OCI-LY7 (cell line): ENCODE measurements at regions not wholly inside any gene's neighbourhood (a gene's known extent, or its start where the extent isn't known, plus 50 kb on each side); places are given as distances from the start of the nearest gene placed in this dataset.

Experiments
- BruUV-seq: library from RNA; stranded (reverse); fragments of 400-500 nt; replicated peaks from 2 replicates; lab custom pipeline; 2021; lab: Mats Ljungman, UMichigan
- CTCF ChIA-PET: fragments of 300-600 bp; sonication (Branson Sonifier 250); formaldehyde crosslinking; loops from one replicate; lab custom pipeline; 2022; ENCODE audit warnings: antibody characterized with exemption; ENCODE audit not compliant: unreplicated experiment; lab: Charles Lee
- POLR2A ChIA-PET: fragments of 300-600 bp; sonication (Branson Sonifier 250); formaldehyde crosslinking; loops from one replicate; lab custom pipeline; 2022; ENCODE audit warnings: antibody characterized with exemption; lab: Charles Lee
- DNase-seq: peaks from one replicate; pipeline ENCODE4 v3.0.0-alpha.2; 2015; ENCODE audit warnings: low spot score
- H2AFZ ChIP-seq: fragments of 200-600 bp; sonication (generic), shearing (Covaris generic); 2 replicates; pipeline ENCODE4 v1.6.1; 2014; ENCODE audit warnings: mild to moderate bottlenecking, antibody characterized with exemption, low read length, moderate library complexity
- H3K27ac ChIP-seq: fragments of 200-600 bp; sonication (generic); 2 replicates; pipeline ENCODE4 v1.5.1; 2014; ENCODE audit warnings: mixed run types, low read depth, mild to moderate bottlenecking, moderate library complexity, low read length, inconsistent platforms; ENCODE audit not compliant: poor library complexity, severe bottlenecking
- H3K36me3 ChIP-seq: fragments of 200-600 bp; sonication (generic); 2 replicates; pipeline ENCODE4 v1.6.1; 2014; ENCODE audit warnings: mild to moderate bottlenecking, antibody characterized with exemption, low read length, moderate library complexity, mixed read lengths; ENCODE audit not compliant: insufficient read depth
- H3K4me1 ChIP-seq: fragments of 200-600 bp; sonication (generic); 2 replicates; pipeline ENCODE4 v1.5.1; 2014; ENCODE audit warnings: mild to moderate bottlenecking, low read length; ENCODE audit not compliant: insufficient read depth, poor library complexity, severe bottlenecking
- H3K4me2 ChIP-seq: fragments of 200-600 bp; sonication (generic); 2 replicates; pipeline ENCODE4 v1.6.1; 2014; ENCODE audit warnings: mild to moderate bottlenecking, low read length
- H3K4me3 ChIP-seq: fragments of 200-600 bp; sonication (generic); 2 replicates; pipeline ENCODE4 v1.5.1; 2014; ENCODE audit warnings: mild to moderate bottlenecking, low read depth, low read length; ENCODE audit not compliant: poor library complexity, severe bottlenecking
- H3K79me2 ChIP-seq: fragments of 200-600 bp; sonication (generic); 2 replicates; pipeline ENCODE4 v1.6.1; 2016; ENCODE audit warnings: low read depth, mild to moderate bottlenecking, low read length, moderate library complexity, mixed read lengths; ENCODE audit not compliant: insufficient read depth
- H3K9me2 ChIP-seq: fragments of 200-600 bp; sonication (generic); 2 replicates; pipeline ENCODE4 v1.6.1; 2016; ENCODE audit warnings: mild to moderate bottlenecking, low read length, mixed read lengths; ENCODE audit not compliant: insufficient read depth
- H3K9me3 ChIP-seq: fragments of 200-600 bp; sonication (generic); 2 replicates; pipeline ENCODE4 v1.6.1; 2014; ENCODE audit warnings: mild to moderate bottlenecking, mixed run types, low read length, mixed read lengths
- H4K20me1 ChIP-seq: fragments of 200-600 bp; sonication (generic); 2 replicates; pipeline ENCODE4 v1.6.1; 2014; ENCODE audit warnings: mild to moderate bottlenecking, antibody characterized with exemption, low read length, moderate library complexity, mixed read lengths; ENCODE audit not compliant: insufficient read depth
- CTCF ChIP-seq: fragments of 200-600 bp; sonication (generic); conservative IDR thresholded peaks from 2 replicates; pipeline ENCODE4 v1.5.1; 2014; ENCODE audit warnings: mild to moderate bottlenecking, antibody characterized with exemption, low read length, moderate library complexity, mixed read lengths
- EZH2phosphoT487 ChIP-seq: fragments of 200-600 bp; sonication (generic); IDR thresholded peaks from 2 replicates; pipeline ENCODE4 v1.6.1; 2018; ENCODE audit warnings: low read depth, borderline replicate concordance, mild to moderate bottlenecking, mixed run types, antibody characterized with exemption, low read length, moderate library complexity, mixed read lengths
- intact Hi-C: fragments of 100-400 bp; cut with micrococcal nuclease; formaldehyde crosslinking; loops from one replicate; pipeline ENCODE4 v1.10.0; 2022; ENCODE audit not compliant: unreplicated experiment

- Histone ChIP-seq H2AFZ (no peak overlapping the region), H3K36me3 (no peaks in the 10 kb centered on the region), H3K4me1 (no peaks in the 10 kb centered on the region), H3K79me2 (no peaks in the 10 kb centered on the region), H3K9me2 (no peaks in the 10 kb centered on the region), H4K20me1 (no peaks in the 10 kb centered on the region), H3K27ac (no peak overlapping the region), H3K4me3 (no peak overlapping the region), H3K9me3 (no peaks in the 10 kb centered on the region), H3K4me2 (no peak overlapping the region)
- CTCF ChIA-PET, result no interaction called here
- TF ChIP-seq CTCF (no peak), EZH2phosphoT487 (no peak)
- DNase-seq, result no peak
- no TSS peak for BruUV-seq
- POLR2A ChIA-PET, result interaction anchor here (0.8 kb wide), 1 partner anchor 647 kb away, joined by 3 read pairs; no protein-coding TSS in a partner anchor
- intact Hi-C loops, result no loop called here
These were observed 850.2 kb upstream of the ADAMTS5 start for GRCh38 chr21:27817074-27817473.

GRCh38 chr21:27816301-27816700, 849.4 kb upstream of the ADAMTS5 start:
- H3K4me1 ChIP-seq, result no peaks in the 10 kb centered on the region
- no peak overlapping the region for H3K27ac ChIP-seq
- H3K79me2 ChIP-seq, result no peaks in the 10 kb centered on the region
- H3K9me2 ChIP-seq, result no peaks in the 10 kb centered on the region
- H4K20me1 ChIP-seq, result no peaks in the 10 kb centered on the region
- H3K4me3 ChIP-seq, result no peak overlapping the region
- ChIA-PET POLR2A (no interaction called here), CTCF (no interaction called here)
- intact Hi-C loops, result no loop called here
- no peaks in the 10 kb centered on the region for H3K9me3 ChIP-seq
- no peak for DNase-seq
- H3K36me3 ChIP-seq, result no peaks in the 10 kb centered on the region
- no peak overlapping the region for H3K4me2 ChIP-seq
- no peak overlapping the region for H2AFZ ChIP-seq
- BruUV-seq, result no TSS peak
- TF ChIP-seq EZH2phosphoT487 (no peak), CTCF (no peak)

GRCh38 chr21:27814226-27814625, 847.3 kb upstream of the ADAMTS5 start:
- Histone ChIP-seq H3K27ac (no peak overlapping the region), H3K4me2 (no peak overlapping the region), H3K9me2 (no peaks in the 10 kb centered on the region), H3K4me1 (no peaks in the 10 kb centered on the region), H3K36me3 (no peaks in the 10 kb centered on the region), H2AFZ (no peak overlapping the region), H4K20me1 (no peaks in the 10 kb centered on the region), H3K9me3 (no peaks in the 10 kb centered on the region), H3K4me3 (no peak overlapping the region), H3K79me2 (no peaks in the 10 kb centered on the region)
- no peak for DNase-seq
- ChIA-PET CTCF (no interaction called here), POLR2A (no interaction called here)
- TF ChIP-seq CTCF (no peak), EZH2phosphoT487 (no peak)
- intact Hi-C loops, result no loop called here
- BruUV-seq, result no TSS peak
